Fibroblast of lung (primary cell): ENCODE measurements at regions not wholly inside any gene's neighbourhood (a gene's known extent, or its start where the extent isn't known, plus 50 kb on each side); places are given as distances from the start of the nearest gene placed in this dataset.
A peak's percentile ranks its signal among the peaks of the same experiment; 100 is the strongest.

Source experiments
- DNase-seq, 2 donors: peaks; one replicate each; pipeline versions ENCODE4 v3.0.0 to v3.0.0-alpha.2; 2010; ENCODE audit warnings: low read depth in 2 of 2
- H2AFZ ChIP-seq: 2 replicates; pipeline ENCODE4 v1.5.1; 2012; ENCODE audit warnings: low read length, control low read depth, inconsistent platforms
- H3K27ac ChIP-seq: 2 replicates; pipeline ENCODE4 v1.5.1; 2011; ENCODE audit warnings: low read length, control low read depth; ENCODE audit not compliant: insufficient read depth
- H3K27me3 ChIP-seq: 2 replicates; pipeline ENCODE4 v1.5.1; 2011; ENCODE audit warnings: mild to moderate bottlenecking, low read length; ENCODE audit not compliant: control insufficient read depth, insufficient read depth
- H3K36me3 ChIP-seq: 2 replicates; pipeline ENCODE4 v1.5.1; 2011; ENCODE audit warnings: low read length; ENCODE audit not compliant: control insufficient read depth, insufficient read depth
- H3K4me1 ChIP-seq: 2 replicates; pipeline ENCODE4 v1.5.1; 2011; ENCODE audit warnings: low read length; ENCODE audit not compliant: control insufficient read depth, insufficient read depth; ENCODE audit errors: extremely low read depth
- H3K4me2 ChIP-seq: 2 replicates; pipeline ENCODE4 v1.5.1; 2011; ENCODE audit warnings: low read length, control low read depth; ENCODE audit not compliant: insufficient read depth; ENCODE audit errors: extremely low read depth
- H3K4me3 ChIP-seq, 4 experiments: fragments of 200-600 bp in 1 of 4; sonication (generic) in 1 of 4; replicated peaks in 1 of 4; 2 replicates each; pipeline ENCODE4 v1.5.1; 2011 to 2016; ENCODE audit warnings: low read length in 4 of 4, low read depth in 3 of 4, mild to moderate bottlenecking in 3 of 4, control low read depth in 2 of 4, inconsistent platforms in 1 of 4, mixed read lengths in 1 of 4; ENCODE audit not compliant: insufficient read depth in 1 of 4; ENCODE audit errors: control extremely low read depth in 1 of 4
- H3K79me2 ChIP-seq: 2 replicates; pipeline ENCODE4 v1.5.1; 2012; ENCODE audit warnings: mild to moderate bottlenecking, low read length, inconsistent platforms; ENCODE audit not compliant: control insufficient read depth, insufficient read depth
- H3K9ac ChIP-seq: 2 replicates; pipeline ENCODE4 v1.5.1; 2011; ENCODE audit warnings: mild to moderate bottlenecking, low read length, control low read depth; ENCODE audit not compliant: insufficient read depth
- H3K9me3 ChIP-seq: 2 replicates; pipeline ENCODE4 v1.5.1; 2012; ENCODE audit warnings: low read depth, low read length; ENCODE audit not compliant: control insufficient read depth, insufficient read depth
- H4K20me1 ChIP-seq: 2 replicates; pipeline ENCODE4 v1.5.1; 2011; ENCODE audit warnings: low read length; ENCODE audit not compliant: control insufficient read depth, insufficient read depth; ENCODE audit errors: extremely low read depth
- EZH2 ChIP-seq: IDR thresholded peaks from 2 replicates; pipeline ENCODE4 v1.5.1; 2012; ENCODE audit warnings: low read length, control low read depth, mild to moderate bottlenecking; ENCODE audit errors: missing control alignments
- TF ChIP-seq, protein P1 (sequence below), 2 donors: IDR thresholded peaks in 1 of 2; conservative IDR thresholded peaks in 1 of 2; 1 replicate in 1 of 2; 2 replicates in 1 of 2; pipeline ENCODE4 v1.5.1; 2011 to 2012; ENCODE audit warnings: low read length in 2 of 2, control low read depth in 1 of 2, inconsistent platforms in 1 of 2, low read depth in 1 of 2, mild to moderate bottlenecking in 1 of 2

DNA sequence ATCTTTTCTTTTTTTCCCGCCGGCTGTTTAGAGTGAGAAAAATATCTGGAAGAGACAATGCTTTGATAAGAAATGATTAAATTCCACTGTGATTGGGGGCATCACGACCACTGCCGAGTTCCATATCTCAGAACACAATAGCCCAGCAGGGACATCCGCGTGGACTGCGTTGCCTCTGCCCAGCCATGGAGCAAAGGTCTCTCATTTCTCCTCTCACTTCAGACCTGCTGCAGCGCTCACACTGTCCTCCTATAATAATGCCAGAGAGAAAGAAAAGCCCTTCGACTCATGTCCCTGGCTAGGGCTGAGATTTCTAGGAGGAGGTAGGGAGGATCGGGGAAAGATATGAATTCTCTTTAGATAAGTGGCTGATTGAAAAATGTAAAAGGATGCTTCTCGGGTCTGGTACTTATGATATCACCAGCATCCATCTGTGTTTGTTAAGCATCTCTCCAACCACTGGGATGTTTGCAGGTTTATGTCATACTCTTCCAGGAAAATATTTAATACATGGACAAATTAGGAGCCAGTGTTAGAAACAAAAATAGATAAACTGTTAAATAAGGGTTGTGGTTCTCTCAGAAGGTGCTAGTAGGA is 472.9 kb upstream of the AKR1E2 start:
- Histone ChIP-seq H3K79me2 (no peaks in the 10 kb centered on the region), H3K9me3 (no peaks in the 10 kb centered on the region), H3K4me2 (no peak overlapping the region), H3K27me3 (no peaks in the 10 kb centered on the region), H4K20me1 (no peaks in the 10 kb centered on the region), H3K27ac (no peak overlapping the region), H2AFZ (no peak overlapping the region), H3K4me3 (no peak overlapping the region), H3K9ac (no peak overlapping the region), H3K4me1 (peaks cover 2% of the 10 kb centered on the region), H3K36me3 (no peaks in the 10 kb centered on the region)
- TF ChIP-seq EZH2, result no peak
- TF ChIP-seq, protein P1, sequence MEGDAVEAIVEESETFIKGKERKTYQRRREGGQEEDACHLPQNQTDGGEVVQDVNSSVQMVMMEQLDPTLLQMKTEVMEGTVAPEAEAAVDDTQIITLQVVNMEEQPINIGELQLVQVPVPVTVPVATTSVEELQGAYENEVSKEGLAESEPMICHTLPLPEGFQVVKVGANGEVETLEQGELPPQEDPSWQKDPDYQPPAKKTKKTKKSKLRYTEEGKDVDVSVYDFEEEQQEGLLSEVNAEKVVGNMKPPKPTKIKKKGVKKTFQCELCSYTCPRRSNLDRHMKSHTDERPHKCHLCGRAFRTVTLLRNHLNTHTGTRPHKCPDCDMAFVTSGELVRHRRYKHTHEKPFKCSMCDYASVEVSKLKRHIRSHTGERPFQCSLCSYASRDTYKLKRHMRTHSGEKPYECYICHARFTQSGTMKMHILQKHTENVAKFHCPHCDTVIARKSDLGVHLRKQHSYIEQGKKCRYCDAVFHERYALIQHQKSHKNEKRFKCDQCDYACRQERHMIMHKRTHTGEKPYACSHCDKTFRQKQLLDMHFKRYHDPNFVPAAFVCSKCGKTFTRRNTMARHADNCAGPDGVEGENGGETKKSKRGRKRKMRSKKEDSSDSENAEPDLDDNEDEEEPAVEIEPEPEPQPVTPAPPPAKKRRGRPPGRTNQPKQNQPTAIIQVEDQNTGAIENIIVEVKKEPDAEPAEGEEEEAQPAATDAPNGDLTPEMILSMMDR (conservative IDR thresholded peaks at IDR 0.05 in 1 of 2, IDR thresholded peaks at IDR 0.05 in 1 of 2; ENCODE audit: low read depth in 1 of 2, low read length in 2 of 2), result no peak
- DNase-seq, result peak; percentile 45 to 84

- Histone ChIP-seq H3K79me2 (no peaks in the 10 kb centered on the region), H3K27ac (no peak overlapping the region), H3K27me3 (no peaks in the 10 kb centered on the region), H3K36me3 (no peaks in the 10 kb centered on the region), H3K9me3 (no peaks in the 10 kb centered on the region), H3K4me2 (no peak overlapping the region), H3K9ac (no peak overlapping the region), H2AFZ (no peak overlapping the region), H3K4me3 (no peak overlapping the region), H4K20me1 (no peaks in the 10 kb centered on the region), H3K4me1 (peaks cover 2% of the 10 kb centered on the region)
- DNase-seq, result peak; percentile 79 to 86
- TF ChIP-seq EZH2, result no peak
- TF ChIP-seq, protein P1 (conservative IDR thresholded peaks at IDR 0.05 in 1 of 2, IDR thresholded peaks at IDR 0.05 in 1 of 2; ENCODE audit: low read depth in 1 of 2, low read length in 2 of 2), result no peak
These were observed 473.5 kb upstream of the AKR1E2 start for GRCh38 chr10:4352414-4352961.

- H4K20me1 ChIP-seq, result no peaks in the 10 kb centered on the region
- H3K4me3 ChIP-seq, result no peak overlapping the region
- H3K27ac ChIP-seq, result no peak overlapping the region
- no peak overlapping the region for H3K4me2 ChIP-seq
- H3K4me1 ChIP-seq, result peaks cover 2% of the 10 kb centered on the region
- H2AFZ ChIP-seq, result no peak overlapping the region
- no peaks in the 10 kb centered on the region for H3K9me3 ChIP-seq
- no peaks in the 10 kb centered on the region for H3K27me3 ChIP-seq
- H3K36me3 ChIP-seq, result no peaks in the 10 kb centered on the region
- no peak overlapping the region for H3K9ac ChIP-seq
- no peaks in the 10 kb centered on the region for H3K79me2 ChIP-seq
- DNase-seq, result peak; percentile 73 to 76
- TF ChIP-seq, protein P1 (conservative IDR thresholded peaks at IDR 0.05 in 1 of 2, IDR thresholded peaks at IDR 0.05 in 1 of 2; ENCODE audit: low read depth in 1 of 2, low read length in 2 of 2), result no peak
- no peak for TF ChIP-seq EZH2
These were observed 474.1 kb upstream of the AKR1E2 start for GRCh38 chr10:4351723-4352413.
